ENCODE measurements at regions not wholly inside any gene's neighbourhood (a gene's known extent, or its start where the extent isn't known, plus 50 kb on each side); places are given as distances from the start of the nearest gene placed in this dataset.
"Not testable (repeated sequence)": the region's sequence is repeated elsewhere in the genome, so short reads cannot be mapped to it uniquely, and the experiment has no call there.

DNA sequence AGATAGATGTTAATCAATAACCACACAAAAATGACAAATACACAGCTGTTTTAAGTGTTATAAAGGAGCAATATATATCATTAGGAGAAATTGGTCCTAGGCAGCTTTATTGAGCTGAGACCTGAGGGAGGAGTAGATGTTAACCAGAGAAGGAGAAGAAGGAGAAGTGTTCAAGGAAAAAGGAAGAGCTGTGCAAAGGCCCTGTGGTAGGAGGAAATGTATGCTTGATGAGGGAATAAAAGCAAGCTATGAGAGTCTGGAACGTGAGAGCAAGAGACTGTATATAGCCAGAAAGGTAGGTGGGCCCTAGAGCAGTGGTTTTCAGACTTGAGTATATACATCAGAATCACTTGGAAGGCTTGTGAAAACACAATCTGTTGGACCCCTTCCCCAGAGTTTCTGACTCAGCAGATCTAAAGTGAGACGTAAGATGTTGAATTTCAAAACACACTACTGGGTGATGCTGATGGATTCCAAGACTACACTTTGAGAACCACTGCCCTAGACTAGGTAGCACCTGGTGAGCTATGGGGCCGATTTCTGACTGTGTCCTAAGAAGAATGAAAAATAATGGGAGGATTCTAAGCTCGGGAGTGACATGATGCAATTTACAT is 342.3 kb upstream of the ADAMTS9 start:
- no peak for DNase-seq

DNA sequence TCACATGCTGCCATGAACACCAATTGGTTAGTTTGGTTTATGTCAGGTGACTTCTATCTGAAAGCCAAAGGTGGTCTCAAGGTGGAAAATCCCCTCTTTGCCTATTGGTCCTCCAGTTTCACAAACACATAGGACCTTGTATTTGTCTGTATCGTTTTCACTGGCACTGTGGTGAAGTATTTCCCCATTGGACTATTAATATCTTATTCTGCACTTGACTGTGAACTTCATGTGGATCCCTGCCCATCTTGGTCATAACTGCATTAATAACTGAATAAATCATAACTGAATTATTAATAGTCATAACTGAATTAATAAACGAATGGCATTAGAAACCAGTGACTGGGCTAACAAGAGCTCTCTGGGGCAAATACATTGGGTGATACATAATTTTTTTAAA is 341.3 kb upstream of the ADAMTS9 start:
- no peak for DNase-seq

DNA sequence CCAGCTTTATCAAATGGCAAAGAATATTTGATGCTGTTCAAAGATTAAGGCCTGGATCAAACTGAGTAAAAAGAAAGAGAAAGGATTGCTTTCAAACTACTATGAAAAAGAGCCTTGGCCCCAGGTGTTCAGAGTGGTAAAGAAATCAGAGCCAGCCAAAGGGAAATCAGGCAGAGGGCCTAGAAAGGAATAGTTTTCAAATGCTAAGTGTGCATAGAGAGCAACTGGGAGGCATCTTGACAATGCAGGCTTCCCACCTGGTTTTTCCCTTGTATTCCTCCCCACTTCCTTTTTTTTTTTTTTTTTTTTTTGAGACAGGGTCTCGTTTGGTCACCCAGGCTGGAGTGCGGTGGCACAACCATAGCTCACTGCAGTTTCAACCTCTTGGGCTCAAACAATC is 340.2 kb upstream of the ADAMTS9 start:
- DNase-seq: no peak

DNA sequence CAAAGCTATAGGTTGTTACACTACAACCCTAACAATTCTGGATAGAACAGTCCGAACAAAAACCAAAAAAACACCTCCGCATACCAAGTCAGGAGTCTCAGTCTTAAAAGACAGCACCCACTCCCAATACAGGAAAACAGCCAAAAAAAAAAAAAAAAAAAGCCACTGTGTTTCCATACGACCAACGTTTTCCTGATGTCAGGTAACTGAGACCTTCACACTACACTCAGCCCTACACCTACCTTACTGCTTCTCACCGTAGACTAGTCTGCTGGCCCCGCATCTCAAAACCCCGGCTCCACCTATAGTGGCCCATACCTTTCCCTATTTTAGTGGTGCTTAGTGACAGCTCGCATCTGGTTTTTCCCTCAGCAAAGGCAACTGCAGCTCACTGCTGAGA is 339.5 kb upstream of the ADAMTS9 start:
- DNase-seq: no peak

DNA sequence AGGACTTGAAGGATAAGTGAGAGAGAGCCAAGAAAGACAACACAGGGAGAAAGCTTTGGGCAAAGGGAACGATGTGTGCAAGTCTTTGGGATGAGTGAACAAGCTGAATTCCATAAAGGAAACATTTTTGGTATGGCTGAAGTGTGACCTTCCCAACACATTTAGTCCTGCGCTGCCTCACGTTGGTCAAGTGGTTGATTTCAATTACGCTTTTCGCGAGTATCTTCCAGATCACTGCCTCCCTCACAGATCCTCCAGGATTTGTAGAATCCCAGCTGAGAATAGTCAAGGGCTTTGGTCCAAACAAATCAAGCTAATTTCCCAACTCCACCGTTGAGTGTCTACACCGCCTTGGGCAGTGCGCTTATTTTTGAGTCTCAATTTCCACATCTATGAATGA is 338.4 kb upstream of the ADAMTS9 start:
- peak in 1 of 2 experiments; percentile 2 for DNase-seq

DNA sequence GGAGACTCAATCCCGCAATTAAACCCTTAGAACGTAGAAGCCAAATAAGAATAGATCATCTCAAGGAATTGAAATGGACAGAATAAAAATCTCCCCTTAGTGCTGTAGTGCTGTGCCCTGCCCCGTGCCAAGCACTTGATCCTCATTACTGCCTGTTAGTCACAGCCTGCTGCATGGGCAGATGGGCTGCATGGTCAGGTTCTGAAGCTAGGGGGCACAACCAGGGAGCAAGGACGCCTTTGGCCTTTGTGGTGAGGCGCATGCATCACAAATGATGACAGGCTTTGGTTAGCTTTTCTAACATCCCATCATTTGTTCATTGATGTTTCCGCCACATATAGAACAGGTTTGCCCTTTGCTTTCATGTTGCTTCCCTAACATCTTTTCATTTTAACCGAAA is 336.3 kb upstream of the ADAMTS9 start:
- DNase-seq: no peak

DNA sequence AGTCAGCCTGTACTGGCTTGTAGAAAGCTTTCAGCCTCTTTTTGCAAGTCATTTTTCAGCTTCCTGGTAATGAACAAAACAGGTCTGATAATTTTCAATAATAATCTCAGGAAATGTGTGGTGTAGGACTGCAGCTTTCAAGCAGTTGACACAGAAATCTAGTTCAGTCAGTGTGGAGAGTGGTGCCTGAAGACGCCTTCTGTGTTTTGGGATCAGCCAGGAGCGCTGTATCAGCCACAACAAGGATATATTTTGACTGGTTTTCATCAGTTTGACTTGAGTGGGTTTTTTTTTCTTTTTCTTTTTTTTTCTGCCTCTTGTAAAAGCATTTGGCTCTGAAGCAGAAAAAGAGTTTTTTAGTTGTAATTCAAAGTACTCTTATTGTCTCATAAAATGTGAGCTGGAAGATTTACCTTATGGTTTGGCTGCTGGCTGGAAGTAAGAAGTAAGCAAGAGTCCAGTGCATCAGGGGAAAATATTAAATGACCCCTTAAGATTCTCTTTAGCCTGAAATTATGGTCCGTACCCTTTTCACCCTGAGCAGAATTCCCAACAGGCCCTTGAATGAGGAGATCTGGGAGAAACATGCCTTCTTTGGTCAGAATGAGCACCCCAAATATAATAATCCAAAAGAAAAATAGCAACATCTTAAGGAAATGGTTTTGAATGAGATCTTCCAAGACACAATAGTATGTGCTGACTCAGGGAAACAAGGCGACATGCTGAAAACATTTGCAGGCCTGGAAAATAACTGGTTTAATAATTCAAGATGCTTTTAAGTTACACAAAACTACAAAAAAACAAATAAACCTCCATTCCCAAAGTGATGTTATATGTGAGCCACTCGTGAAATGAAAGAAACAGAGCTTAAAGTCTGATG is 332.7 kb upstream of the ADAMTS9 start:
- no peak for DNase-seq

DNA sequence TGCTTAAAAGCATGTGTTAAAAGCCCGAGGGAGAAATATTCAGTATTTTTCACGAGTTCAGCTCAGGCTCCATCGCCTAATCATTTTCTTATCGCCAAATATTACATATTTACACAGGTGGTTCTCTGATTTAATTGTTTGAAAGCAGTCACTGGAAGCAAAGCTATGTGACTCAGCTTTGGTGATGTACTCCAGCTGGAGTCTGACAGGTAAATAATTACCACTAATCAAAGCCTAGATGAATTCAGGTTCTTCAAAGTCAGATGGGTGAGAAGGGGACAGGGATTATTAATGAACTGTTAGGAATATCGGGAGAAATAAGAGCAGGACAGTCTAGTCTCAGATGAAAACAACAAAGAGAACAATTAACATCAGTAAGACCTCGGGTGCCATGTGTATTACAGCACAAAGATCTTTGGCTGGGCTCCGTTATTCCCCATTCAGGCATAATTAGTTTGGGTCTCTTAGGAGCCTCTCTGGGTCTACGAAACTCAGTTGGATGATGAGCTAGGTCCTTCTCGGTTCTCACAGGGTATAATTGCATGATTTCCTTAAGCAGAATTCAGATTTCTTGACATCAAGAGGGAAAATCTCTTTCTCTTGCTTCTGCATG is 331.7 kb upstream of the ADAMTS9 start:
- no peak for DNase-seq

DNA sequence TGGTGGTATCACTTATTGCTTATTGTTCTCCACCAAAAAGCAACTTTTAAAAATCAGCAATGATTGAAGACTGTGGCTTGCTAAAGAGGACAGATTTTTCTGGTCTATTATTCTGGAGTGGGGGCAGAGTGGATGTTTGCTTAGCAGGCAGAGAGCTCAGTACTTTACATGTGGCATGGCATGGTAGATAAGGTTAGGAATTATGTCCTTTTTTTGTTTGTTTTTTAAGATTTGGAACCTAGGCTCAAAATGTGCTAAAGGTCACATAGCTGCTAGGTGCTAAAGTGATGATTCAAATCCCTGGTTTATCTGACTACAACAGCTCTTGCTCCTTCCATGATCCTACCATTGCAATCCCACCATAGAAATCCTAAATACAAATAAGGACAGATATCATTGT is 331.0 kb upstream of the ADAMTS9 start:
- no peak for DNase-seq

DNA sequence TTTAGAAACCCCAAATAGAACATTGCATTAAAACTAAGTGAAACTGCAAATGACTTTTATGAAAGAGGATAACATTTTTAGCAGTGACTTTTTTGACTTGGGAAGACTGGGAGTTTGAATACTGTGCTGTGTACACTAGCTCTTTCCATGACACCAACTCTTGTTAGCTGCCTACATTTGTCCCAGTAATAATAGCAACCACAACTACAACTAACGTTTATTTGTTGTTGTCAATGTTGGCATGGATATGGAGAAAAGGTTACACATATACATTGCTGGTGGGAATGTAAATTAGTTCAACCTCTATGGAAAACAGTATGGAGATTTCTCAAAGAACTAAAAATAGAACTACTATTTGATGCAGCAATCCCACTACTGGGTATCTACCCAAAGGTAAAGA is 329.6 kb upstream of the ADAMTS9 start:
- no peak for DNase-seq

DNA sequence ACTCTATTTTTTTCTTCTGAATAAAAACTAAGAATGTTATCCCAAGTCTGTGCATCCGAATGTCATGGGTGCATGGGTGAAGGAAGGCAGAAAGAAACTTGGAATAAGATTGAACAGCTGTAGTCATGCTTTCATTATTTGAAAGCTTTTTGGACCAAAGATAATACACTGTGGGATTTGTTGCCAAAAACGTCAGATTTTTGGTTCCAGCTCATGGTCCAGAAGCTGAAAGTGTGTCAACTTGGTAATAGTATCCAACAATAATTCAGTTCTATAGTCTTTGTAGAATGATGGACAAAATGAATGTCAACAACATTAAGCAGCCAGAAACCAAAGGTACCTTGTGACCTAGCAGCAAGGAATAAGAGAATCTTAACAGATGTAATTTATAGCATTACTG is 327.9 kb upstream of the ADAMTS9 start:
- no peak for DNase-seq

DNA sequence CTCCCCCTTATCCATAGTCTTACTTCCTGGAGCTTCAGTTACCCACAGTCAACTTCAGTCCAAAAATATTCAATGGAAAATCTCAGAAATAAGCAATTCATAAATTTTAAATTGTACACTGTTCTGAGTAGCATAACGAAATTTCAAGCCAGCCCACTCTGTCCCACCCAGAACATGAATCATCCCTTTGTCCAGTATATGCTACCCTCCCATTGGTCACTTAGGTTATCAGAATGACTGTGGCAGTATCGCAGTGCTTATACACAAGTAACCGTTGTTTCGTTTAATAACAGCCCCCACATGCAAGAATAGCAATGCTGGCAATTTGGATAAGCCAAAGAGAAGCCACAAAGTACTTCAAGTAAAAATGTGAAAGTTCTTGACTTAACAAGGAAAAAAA is 325.3 kb upstream of the ADAMTS9 start:
- no peak for DNase-seq

DNA sequence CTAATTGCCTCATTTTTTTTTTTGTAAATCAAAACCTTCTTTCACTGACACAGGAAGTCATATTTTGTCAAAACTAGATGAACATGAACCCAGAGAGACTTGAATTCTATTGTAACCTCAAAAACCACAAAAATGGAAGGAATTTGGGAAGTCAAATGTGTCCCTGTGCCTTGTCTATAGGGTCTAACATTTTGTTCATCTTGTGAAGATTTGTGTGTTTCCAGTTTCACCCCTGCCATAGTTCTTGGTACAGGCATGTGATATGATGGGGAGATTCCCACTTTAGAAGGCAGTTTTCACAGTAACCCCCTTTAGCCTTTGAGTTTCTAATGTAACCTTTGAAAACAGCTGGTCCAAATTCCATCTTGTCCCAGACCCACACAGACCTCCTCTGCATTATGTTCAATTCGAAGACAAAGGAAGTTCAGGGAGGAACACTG is 318.5 kb upstream of the ADAMTS9 start:
- no peak for DNase-seq

DNA sequence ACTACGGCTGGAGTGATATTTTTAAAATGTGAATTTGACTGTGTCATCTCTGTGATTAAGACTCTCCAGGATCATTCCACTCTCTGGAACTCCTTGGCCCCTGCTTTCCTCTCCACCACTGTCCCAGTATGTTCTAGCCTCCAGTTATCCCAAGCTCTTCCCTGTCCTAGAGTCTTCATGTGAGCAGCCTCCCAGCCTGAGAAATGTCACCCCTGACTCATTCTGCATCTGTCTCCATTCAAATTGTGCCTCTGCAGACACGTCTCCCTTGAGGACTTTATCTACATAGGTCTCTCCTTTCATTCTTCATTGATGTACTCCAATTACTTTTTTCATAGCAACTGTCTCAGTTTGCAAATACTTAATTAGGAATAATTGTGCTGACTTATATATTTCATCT is 317.7 kb upstream of the ADAMTS9 start:
- no peak for DNase-seq

DNA sequence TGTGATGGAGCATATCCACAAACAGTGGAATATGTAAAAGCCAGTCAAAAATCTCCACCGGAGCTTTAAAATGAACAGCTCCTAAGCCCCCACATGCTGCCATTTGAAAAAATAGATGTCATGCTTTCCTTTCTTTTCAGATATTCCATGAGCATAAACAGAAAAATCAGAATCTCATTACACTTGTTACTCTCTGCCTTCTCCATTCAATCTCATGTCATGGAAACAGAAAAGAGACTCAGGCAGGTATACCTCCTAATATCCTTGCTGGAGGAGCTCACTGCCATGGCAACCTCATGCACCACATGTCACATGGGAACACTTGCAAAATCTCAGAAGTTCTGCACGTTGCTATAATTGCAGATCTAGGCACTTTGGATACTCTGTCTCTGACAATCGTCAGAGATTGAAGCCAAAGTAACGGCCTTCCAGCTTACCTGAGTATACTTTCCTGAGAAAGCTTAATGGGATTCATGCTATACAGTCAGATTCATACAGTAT is 317.0 kb upstream of the ADAMTS9 start:
- no peak for DNase-seq

DNA sequence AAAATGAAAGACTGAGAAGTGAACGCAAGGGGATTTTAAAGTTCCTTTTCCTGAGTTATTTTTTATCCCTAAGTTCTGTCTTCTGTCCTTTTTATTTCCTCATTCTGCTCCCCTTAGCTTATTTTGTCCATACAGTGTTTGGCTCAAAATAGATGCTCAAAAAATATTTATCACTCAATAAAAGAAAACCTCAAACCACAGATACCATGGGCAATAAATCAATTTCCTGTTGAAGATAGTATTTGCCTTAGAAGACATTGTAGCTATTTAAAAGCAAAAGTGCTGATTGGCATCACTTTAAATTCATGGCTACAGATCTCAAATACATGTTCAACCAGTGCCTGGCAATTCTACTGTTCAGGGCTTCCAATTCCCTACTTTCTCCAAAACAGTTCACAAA is 316.5 kb upstream of the ADAMTS9 start:
- DNase-seq: no peak

DNA sequence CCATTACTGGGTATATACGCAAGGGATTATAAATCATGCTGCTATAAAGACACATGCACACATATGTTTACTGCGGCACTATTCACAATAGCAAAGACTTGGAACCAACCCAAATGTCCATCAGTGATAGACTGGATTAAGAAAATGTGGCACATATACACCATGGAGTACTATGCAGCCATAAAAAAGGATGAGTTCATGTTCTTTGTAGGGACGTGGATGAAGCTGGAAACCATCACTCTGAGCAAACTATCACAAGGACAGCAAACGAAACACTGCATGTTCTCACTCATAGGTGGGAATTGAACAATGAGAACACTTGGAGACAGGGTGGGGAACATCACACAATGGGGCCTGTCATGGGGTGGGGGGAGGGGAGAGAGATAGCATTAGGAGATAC is 313.3 kb upstream of the ADAMTS9 start:
- not testable (repeated sequence) for DNase-seq

DNA sequence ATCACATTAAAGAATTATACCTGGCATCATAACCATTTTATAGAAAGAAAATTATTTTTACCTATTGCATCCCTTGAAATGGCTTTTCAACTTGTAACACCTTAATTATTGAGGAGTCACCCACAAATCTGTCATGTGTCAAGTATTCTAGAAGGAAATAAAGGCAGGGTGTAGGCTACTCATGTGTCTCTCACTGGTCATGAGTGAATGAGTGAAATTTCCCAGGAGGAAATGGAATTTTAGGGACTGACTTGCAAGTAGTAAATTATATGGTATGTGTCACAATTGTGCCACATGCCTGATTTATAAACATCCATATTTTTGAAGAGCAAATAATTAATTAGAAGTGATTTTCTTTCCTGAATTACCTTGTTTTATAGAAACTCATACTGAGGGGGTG is 310.5 kb upstream of the ADAMTS9 start:
- DNase-seq: no peak

DNA sequence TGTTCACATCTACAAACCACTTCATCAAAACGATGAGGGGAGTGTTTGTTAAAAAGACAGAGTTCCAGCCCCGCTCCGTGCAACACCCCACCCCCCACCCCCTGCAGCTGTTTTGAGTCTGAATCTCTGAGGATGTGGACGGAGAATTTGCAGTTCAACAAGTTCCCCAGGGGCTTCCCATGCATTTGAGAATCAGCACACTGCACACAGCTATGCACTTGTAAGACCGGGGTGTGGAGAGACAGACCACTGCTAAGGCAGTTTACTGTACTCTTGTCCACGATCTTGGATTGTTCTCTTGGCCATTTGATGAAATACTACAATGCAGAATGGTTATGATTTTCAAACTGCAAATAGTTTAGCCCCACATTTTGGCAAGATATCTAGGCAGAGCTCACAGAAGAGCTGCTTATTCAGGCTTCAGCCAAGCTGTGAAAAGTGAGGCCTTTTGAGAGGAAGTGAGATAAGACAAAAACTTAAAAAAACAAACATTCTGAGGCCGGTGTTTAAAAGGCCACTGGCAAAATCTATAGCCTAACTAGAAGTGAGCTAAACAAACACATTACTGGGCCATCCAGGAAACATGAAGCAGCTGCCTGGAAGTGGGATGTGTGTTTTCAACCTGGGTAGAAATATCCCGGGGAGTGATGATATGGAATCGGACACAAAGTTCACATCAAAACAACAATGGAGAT is 308.2 kb upstream of the ADAMTS9 start:
- DNase-seq: no peak

DNA sequence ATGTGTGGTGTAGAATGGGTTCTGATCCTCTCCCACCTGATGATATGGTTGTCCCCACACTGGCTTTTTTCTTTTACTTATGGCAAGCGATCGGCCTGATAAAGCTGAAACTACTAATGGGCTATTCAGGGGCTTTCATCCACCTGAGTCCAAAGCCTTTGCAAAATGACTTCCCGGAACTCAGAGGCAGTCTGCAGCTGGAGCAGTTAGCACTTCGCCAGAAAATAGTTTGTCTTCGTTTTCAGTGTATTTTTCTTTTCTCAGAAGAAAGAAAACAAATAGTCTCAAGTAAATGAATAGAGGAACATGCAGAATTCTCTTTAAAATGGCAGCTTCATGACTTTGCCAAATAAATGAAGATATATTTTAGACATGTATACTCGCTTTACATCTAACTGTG is 306.0 kb upstream of the ADAMTS9 start:
- no peak for DNase-seq

DNA sequence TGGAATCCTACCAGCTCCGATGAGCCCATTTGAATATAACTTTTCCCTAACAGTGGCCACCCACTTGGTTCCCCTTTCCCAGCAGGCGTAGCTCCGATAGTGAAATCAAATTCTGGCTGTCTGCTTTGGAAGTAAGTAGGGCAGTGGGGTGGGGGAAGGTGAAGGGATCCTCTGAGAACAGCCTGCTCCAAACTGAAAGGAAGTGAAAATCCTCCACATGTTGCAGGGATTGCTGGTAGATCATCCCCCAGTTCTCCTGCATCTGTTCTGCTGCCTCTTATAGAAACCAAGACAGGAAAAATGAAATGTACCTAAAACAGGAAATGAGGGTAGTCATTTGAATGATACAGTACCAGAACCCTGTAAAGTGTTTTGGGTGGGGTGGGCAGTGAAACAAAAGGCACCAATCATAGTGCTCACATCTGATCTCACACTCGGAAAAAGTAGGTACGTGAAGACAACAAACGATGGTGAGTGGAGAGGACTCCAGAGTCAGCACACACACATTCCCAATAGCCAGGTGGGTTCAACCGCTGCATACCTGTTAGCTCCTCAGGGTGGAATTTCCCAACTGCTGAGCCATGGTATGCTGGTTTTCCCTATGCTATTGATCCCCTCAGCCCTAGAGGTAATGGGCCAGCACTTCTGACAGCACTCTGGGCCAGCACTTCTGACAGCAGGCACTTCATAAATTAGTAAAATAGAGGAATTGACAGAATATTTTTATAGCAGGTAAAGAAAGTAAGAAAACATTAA is 304.9 kb upstream of the ADAMTS9 start:
- no peak for DNase-seq

DNA sequence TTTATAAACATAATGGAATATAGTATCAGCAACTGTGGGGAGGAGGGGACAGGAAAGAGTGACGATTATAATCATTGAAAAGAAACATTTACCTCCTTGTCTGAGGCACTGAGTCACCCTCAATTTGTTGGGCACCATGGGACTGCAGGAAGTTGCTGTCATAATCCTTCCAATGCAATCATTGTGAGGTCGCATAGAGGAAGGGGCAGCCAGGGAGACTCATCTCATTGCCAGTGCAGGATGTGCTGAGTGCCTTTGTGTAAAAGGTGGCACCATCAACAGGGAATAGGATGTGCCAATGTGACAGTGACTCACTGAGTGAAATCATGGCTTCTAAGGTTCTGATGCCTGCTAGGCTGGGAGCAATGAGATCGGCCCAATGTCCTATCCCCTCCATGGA is 300.4 kb upstream of the ADAMTS9 start:
- DNase-seq: no peak

DNA sequence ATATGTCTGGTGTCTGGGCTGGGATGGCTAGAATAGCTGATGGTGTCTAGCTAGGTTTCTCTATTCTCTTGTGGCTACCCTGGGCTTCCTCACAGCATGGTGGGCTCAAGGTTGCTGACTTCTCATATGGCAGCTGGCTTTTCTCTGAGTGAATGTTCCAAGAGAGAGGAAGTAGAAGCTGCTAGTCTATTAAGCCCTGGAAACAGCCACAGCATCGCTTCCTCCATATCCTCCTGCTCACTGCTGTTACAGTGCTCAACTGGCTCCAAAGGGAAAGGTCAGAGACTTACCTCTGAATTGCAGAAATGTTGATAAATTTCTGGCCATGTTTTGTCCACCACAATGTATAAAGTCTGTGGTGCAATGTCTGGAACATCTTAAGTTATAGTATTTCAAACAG is 299.9 kb upstream of the ADAMTS9 start:
- DNase-seq: no peak
